ENCODE measurements at regions not wholly inside any gene's neighbourhood (a gene's known extent, or its start where the extent isn't known, plus 50 kb on each side); places are given as distances from the start of the nearest gene placed in this dataset.

GRCh38 chr18:60191926-60192325 is 180.6 kb downstream of the MC4R start:
- no peak for TF ChIP-seq SP1 (IDR thresholded peaks at IDR 0.05; ENCODE audit: low read depth, low read length)
- no peak for TF ChIP-seq CTCF (IDR thresholded peaks at IDR 0.05; ENCODE audit: control extremely low read depth in 1 of 3, insufficient read depth in 1 of 3, low read depth in 1 of 3, low read length in 3 of 3)
- no peak for TF ChIP-seq RAD21 (IDR thresholded peaks at IDR 0.05 in 1 of 2, conservative IDR thresholded peaks at IDR 0.05 in 1 of 2; ENCODE audit: low read depth in 2 of 2, low read length in 2 of 2)
- TF ChIP-seq SAP30 (IDR thresholded peaks at IDR 0.05; ENCODE audit: insufficient read depth, insufficient replicate concordance, low read length) = no peak
- TF ChIP-seq SP2 (IDR thresholded peaks at IDR 0.05; ENCODE audit: low read length) = no peak
- no peak for TF ChIP-seq POLR2AphosphoS5 (IDR thresholded peaks at IDR 0.05; ENCODE audit: low read depth, low read length)
- no peak for TF ChIP-seq EZH2 (IDR thresholded peaks at IDR 0.05; ENCODE audit: low read depth, low read length, severe bottlenecking)

All from H1 (cell line).